LNCAP (cell line): ENCODE measurements at regions not wholly inside any gene's neighbourhood (a gene's known extent, or its start where the extent isn't known, plus 50 kb on each side); places are given as distances from the start of the nearest gene placed in this dataset.

Source experiments
- CTCF ChIP-seq: fragments of 450-650 bp; IDR thresholded peaks from 2 replicates; pipeline ENCODE4 v1.5.1; 2017; ENCODE audit warnings: mild to moderate bottlenecking

GRCh38 chr5:124631874-124632550 is 114.4 kb downstream of the ZNF608 start:
- no peak for TF ChIP-seq CTCF

GRCh38 chr5:124630767-124631704 is 115.4 kb downstream of the ZNF608 start:
- TF ChIP-seq CTCF: no peak

DNA sequence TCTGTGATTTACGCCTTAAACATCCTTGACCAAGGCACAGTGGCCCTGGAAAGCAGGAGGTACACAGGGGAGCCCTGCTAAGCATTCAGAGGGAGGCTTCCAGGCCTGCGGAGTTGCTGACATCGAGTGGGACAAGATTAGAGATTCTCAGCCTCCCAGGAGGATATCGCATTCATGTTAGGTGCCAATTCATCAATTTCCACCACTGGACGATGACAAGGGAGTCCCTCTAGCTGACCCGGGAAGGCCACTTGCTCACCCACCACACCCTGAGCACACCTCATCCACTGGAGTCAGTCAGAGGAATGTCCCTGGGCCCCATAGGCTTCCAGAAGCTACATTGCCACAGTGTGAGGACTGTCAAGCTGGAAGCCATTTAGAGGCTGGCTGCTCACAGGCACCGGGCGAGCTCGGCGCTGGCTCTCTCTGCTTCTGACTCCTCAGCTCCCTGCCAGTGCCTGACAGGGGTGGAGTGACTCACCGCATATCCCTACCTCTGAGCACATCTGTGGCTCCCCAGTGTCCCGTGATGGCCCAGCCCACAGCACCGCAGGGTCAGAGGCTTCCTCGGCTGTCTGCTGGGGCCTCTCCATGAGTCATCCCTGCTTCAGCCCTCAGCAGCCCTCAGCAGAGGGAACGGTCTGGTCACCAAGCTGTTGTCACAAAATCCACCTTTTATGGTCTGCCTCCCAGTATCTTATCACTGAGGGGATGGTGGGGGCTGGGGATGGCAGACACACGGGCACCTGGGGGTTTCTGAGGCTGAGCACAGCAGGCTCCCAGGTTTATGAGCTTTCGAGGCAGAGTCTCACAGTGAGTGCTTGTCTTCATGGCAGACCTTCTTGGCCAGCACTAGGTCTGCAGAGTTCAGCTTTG is 117.5 kb downstream of the ZNF608 start:
- no peak for TF ChIP-seq CTCF

DNA sequence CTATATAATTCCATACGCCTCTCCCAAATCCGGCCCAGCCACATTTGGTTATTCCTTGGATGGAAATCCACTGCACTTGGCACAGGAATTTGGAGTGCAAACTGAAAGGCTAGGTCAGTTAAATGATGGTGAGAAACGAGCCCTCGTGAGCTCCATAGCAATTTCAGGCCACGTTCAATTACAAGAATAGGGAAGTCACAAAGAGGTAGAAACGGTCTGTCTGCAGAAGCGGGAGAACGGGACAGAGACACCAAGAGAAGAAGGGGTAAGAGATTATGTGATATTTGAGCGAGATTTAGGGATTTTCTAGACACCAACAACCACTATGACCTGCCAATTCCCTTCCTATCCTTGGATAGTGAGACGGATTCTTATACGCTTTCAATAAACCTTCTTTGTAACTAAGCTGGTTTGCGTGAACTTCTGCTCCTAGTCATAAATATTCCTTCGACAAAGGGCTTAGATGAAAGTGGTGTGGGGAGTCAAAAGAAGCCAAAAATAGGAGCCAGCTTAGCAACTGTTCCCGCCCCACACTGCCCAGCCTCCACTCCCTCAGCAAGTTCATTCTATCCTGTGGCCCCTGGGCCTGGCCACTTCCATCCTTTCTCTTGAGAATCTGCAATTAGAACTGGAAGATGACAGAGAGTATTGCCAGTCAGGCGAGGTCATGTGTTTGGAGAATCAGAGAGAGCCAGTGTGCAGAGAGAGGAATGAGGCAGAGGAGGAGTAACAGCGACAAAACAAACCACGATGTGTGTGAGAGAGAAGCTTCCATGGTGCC is 118.4 kb downstream of the ZNF608 start:
- no peak for TF ChIP-seq CTCF

DNA sequence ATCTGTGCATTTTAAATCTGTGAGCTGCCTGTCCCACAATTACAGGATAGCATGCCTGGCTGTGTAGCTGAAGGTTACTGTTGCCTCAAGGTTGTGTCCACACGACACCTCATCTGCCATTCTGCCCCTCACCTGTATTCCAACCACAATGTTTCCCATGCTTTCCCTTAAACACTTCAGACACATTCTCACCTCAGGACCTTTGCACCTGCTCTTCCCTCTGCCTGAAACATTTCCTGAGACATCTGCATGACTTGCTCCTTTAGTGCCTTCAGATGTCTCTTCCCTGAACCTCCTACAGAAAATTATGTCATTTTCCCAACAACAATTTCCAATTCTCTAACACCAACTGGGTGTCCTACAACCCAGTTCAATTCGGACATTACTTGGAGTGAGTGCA is 120.4 kb downstream of the ZNF608 start:
- TF ChIP-seq CTCF: no peak

DNA sequence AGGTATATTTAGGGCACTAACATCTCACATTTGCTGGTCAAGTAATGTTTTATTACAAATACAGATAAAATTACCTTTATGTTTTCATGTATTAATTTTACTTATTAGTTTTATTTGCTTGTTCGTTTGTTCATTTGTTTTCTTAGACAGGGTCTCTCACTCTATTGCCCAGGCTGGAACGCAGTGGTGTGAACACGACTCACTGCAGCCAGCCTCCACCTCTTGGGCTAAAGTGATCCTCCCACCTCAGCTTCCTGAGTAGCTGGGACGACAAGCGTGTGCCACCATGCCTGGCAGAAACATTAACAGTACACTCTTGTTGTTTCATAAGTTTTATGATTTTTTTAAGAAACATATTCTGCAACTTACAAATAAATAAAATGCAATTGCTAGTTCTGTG is 123.2 kb downstream of the ZNF608 start:
- TF ChIP-seq CTCF: no peak
